ENCODE measurements at regions not wholly inside any gene's neighbourhood (a gene's known extent, or its start where the extent isn't known, plus 50 kb on each side); places are given as distances from the start of the nearest gene placed in this dataset.
A peak's percentile ranks its signal among the peaks of the same experiment; 100 is the strongest.

DNA sequence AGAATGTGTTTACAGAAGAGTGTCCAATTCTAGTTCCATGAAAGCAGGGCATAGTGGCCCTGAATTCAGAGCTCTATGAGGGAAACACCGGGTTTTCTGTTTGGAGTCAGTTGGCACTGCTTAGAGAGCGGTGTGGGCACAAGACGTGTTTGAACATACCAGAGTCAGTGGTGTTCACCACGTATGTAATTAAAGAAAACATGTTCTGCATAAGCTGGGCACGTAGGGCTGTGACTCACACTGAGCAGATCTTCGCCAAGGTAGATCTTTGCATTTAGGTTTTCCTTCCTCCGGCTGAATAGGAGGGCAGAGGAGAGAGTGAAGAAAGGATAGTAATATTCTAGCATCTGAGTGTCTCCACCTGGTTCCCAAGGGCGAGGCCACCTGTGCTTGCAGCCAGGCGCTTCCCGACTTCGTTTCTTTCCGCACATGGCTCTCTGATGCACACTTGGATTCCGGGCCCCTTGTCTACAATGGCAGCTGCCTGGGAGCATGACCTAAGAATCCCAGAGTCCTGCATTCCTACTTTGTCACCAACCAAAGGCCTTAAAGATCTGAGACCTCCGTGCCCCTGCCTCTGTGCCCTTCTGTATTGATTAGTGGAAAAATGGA, 136.2 kb downstream of the ERMARD start:
- Histone ChIP-seq H3K79me1 (ENCODE audit: low read depth, low read length) (no peaks in the 10 kb centered on the region), H3K4me2 (ENCODE audit: insufficient read depth in 1 of 2, low read depth in 2 of 2, low read length in 2 of 2) (no peak overlapping the region), H3K27ac (ENCODE audit: low read depth, low read length) (no peak overlapping the region), H3K56ac (replicated peaks; ENCODE audit: insufficient read length, low read depth, low read length) (no peak overlapping the region), H4K91ac (replicated peaks; ENCODE audit: insufficient read length, low read length) (no peak overlapping the region), H3K4me3 (ENCODE audit: extremely low read depth in 1 of 4, insufficient read depth in 2 of 4, low read depth in 3 of 4, low read length in 4 of 4) (no peak overlapping the region), H4K8ac (ENCODE audit: extremely low read depth, insufficient read depth, low read length) (no peak overlapping the region), H2AK5ac (ENCODE audit: low read depth, low read length) (no peak overlapping the region), H3K9ac (replicated peaks in 1 of 4; ENCODE audit: extremely low read depth in 1 of 4, low read depth in 3 of 4, low read length in 3 of 4) (no peak overlapping the region), H3K9me3 (ENCODE audit: insufficient read depth in 2 of 2, low read depth in 1 of 2, low read length in 1 of 2) (peaks cover 17 to 18% of the 10 kb centered on the region in 2 experiments; a peak in 3 of 4 replicates), H3K18ac (ENCODE audit: extremely low read depth, low read length) (no peak overlapping the region), H3K23me2 (ENCODE audit: low read depth, low read length) (peaks cover 2% of the 10 kb centered on the region; the same call in 1 of the 2 replicates), H3K79me2 (ENCODE audit: control insufficient read depth in 1 of 2, insufficient read depth in 2 of 2, low read length in 2 of 2) (no peaks in the 10 kb centered on the region), H3K4ac (replicated peaks; ENCODE audit: insufficient read length, low read depth, low read length) (no peak overlapping the region), H2BK120ac (replicated peaks; ENCODE audit: low read depth, low read length) (no peak overlapping the region), H2AFZ (ENCODE audit: low read length) (no peak overlapping the region), H3K23ac (ENCODE audit: insufficient read length) (no peak overlapping the region), H4K20me1 (replicated peaks in 1 of 2; ENCODE audit: control insufficient read depth in 1 of 2, insufficient read depth in 2 of 2, low read length in 2 of 2) (no peaks in the 10 kb centered on the region), H2BK15ac (ENCODE audit: low read length) (no peak overlapping the region), H2BK12ac (ENCODE audit: low read depth, low read length) (no peak overlapping the region), H2BK20ac (ENCODE audit: low read length) (no peak overlapping the region), H4K5ac (ENCODE audit: insufficient read length, low read depth, low read length) (no peak overlapping the region), H3K36me3 (ENCODE audit: control insufficient read depth in 2 of 4, insufficient read depth in 4 of 4, low read length in 3 of 4) (no peaks in the 10 kb centered on the region), H2BK5ac (ENCODE audit: low read depth, low read length) (no peak overlapping the region), H3K4me1 (replicated peaks in 1 of 4; ENCODE audit: control insufficient read depth in 3 of 4, insufficient read depth in 4 of 4, low read length in 3 of 4) (no peaks in the 10 kb centered on the region), H3K27me3 (replicated peaks in 1 of 4; ENCODE audit: control insufficient read depth in 3 of 4, extremely low read depth in 1 of 4, insufficient read depth in 3 of 4, low read length in 3 of 4) (no peaks in the 10 kb centered on the region; a peak in 1 of 7 replicates), H3K14ac (ENCODE audit: insufficient read length) (no peak overlapping the region)
- 90% methylated on average over 14 of the region's 14 CpGs; no CpG with 5 or more reads in 1 of the 2 experiments for WGBS, 2 experiments (ENCODE audit: extremely low coverage in 1 of 2, insufficient coverage in 1 of 2, insufficient read length in 1 of 2, insufficient replicate concordance in 2 of 2, low coverage in 1 of 2, low lambda C conversion rate in 2 of 2, missing lambda C conversion rate in 1 of 2)
- CTCF ChIA-PET (ENCODE audit: partially characterized antibody): interaction anchor here (1.1 to 1.9 kb wide), 3 partner anchors 8 to 98 kb away, joined by 3 to 13 read pairs (median 4); no protein-coding TSS in a partner anchor
- peak in 1 of 2 experiments; percentile 3 for DNase-seq (ENCODE audit: low read depth in 1 of 2, low spot score in 2 of 2)
- POLR2A ChIA-PET (ENCODE audit: partially characterized antibody): no interaction called here
- TF ChIP-seq, protein P1, sequence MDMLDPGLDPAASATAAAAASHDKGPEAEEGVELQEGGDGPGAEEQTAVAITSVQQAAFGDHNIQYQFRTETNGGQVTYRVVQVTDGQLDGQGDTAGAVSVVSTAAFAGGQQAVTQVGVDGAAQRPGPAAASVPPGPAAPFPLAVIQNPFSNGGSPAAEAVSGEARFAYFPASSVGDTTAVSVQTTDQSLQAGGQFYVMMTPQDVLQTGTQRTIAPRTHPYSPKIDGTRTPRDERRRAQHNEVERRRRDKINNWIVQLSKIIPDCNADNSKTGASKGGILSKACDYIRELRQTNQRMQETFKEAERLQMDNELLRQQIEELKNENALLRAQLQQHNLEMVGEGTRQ (IDR thresholded peaks at IDR 0.05; ENCODE audit: low read length): no peak
- TF ChIP-seq PHF8 (conservative IDR thresholded peaks at IDR 0.05; ENCODE audit: low read depth, low read length): no peak
- TF ChIP-seq RXRA (IDR thresholded peaks at IDR 0.05; ENCODE audit: insufficient read depth, low read depth, low read length): no peak
- TF ChIP-seq BRCA1 (IDR thresholded peaks at IDR 0.05; ENCODE audit: low read depth, low read length): no peak
- no peak for FAIRE-seq

All from H1 (cell line).